B cell (primary cell): ENCODE measurements at regions not wholly inside any gene's neighbourhood (a gene's known extent, or its start where the extent isn't known, plus 50 kb on each side); places are given as distances from the start of the nearest gene placed in this dataset.

Source experiments
- ATAC-seq: fragments of 200-7000 bp; cut with Tn5 transposase; one replicate; pipeline ENCODE4 v1.10.0; 2021; ENCODE audit warnings: low read depth, mild to moderate bottlenecking, moderate number of reproducible peaks, moderate library complexity
- CTCF ChIA-PET: fragments of 350-600 bp; sonication (Branson Sonifier 250); formaldehyde crosslinking; loops from one replicate; lab custom pipeline; 2021; ENCODE audit warnings: antibody characterized with exemption, inconsistent platforms; lab: Charles Lee
- POLR2A ChIA-PET: fragments of 350-600 bp; sonication (Branson Sonifier 250); formaldehyde crosslinking; loops from one replicate; lab custom pipeline; 2021; ENCODE audit warnings: antibody characterized with exemption; lab: Charles Lee
- DNase-seq: peaks from one replicate; pipeline ENCODE4 v3.0.0; 2013
- H2AFZ ChIP-seq: 2 replicates; pipeline ENCODE4 v1.6.1; 2012; ENCODE audit warnings: mild to moderate bottlenecking, low read depth, low read length; ENCODE audit not compliant: insufficient read depth, poor library complexity, severe bottlenecking
- H3K27ac ChIP-seq, 2 donors: 1 replicate in 1 of 2; 2 replicates in 1 of 2; pipeline ENCODE4 v1.5.1; 2012 to 2013; ENCODE audit warnings: low read length in 2 of 2, mild to moderate bottlenecking in 2 of 2, moderate library complexity in 1 of 2
- H3K27me3 ChIP-seq, 4 experiments: fragments of 200-600 bp in 1 of 4; sonication (generic) in 1 of 4; replicated peaks in 1 of 4; 1 replicate in 2 of 4; 2 replicates in 2 of 4; pipeline versions ENCODE4 v1.6.1 to v1.7.0; 2013 to 2016; ENCODE audit warnings: low read length in 3 of 4, mild to moderate bottlenecking in 2 of 4, mixed read lengths in 1 of 4, moderate library complexity in 1 of 4; ENCODE audit not compliant: insufficient read depth in 4 of 4, control insufficient read depth in 3 of 4; ENCODE audit errors: control extremely low read depth in 1 of 4
- H3K36me3 ChIP-seq, 2 experiments: replicated peaks in 1 of 2; 1 replicate in 1 of 2; 2 replicates in 1 of 2; pipeline versions ENCODE4 v1.6.1 to v1.7.1; 2013; ENCODE audit warnings: low read length in 1 of 2; ENCODE audit not compliant: insufficient read depth in 2 of 2, control insufficient read depth in 1 of 2; ENCODE audit errors: control extremely low read depth in 1 of 2, extremely low read depth in 1 of 2
- H3K4me1 ChIP-seq, 2 donors: fragments of 200-600 bp in 1 of 2; sonication (generic) in 1 of 2; 1 replicate in 1 of 2; 2 replicates in 1 of 2; pipeline versions ENCODE4 v1.5.1 to v1.6.1; 2013 to 2017; ENCODE audit warnings: low read length in 2 of 2; ENCODE audit not compliant: control insufficient read depth in 2 of 2, insufficient read depth in 2 of 2
- H3K4me2 ChIP-seq: replicated peaks from 2 replicates; pipeline ENCODE3; 2012; ENCODE audit warnings: mild to moderate bottlenecking, low read depth, low read length; ENCODE audit not compliant: poor library complexity, severe bottlenecking
- H3K4me3 ChIP-seq, 5 experiments: fragments of 200-600 bp in 1 of 5; sonication (generic) in 1 of 5; 1 replicate in 3 of 5; 2 replicates in 2 of 5; pipeline versions ENCODE4 v1.5.1 to v1.7.0; 2011 to 2016; ENCODE audit warnings: low read length in 4 of 5, mild to moderate bottlenecking in 4 of 5, low read depth in 2 of 5, control low read depth in 1 of 5, moderate library complexity in 1 of 5; ENCODE audit not compliant: insufficient read depth in 1 of 5; ENCODE audit errors: control extremely low read depth in 1 of 5, extremely low read depth in 1 of 5
- H3K79me2 ChIP-seq: fragments of 200-600 bp; sonication (generic); one replicate; pipeline ENCODE4 v1.6.0; 2016; ENCODE audit warnings: low read length; ENCODE audit not compliant: control insufficient read depth, insufficient read depth
- H3K9ac ChIP-seq: fragments of 200-600 bp; sonication (generic); 2 replicates; pipeline ENCODE4 v1.6.1; 2017; ENCODE audit warnings: mild to moderate bottlenecking, low read length, moderate library complexity
- H3K9me3 ChIP-seq, 3 donors: one replicate each; pipeline versions ENCODE4 v1.6.1 to v1.7.1; 2013; ENCODE audit warnings: low read length in 2 of 3; ENCODE audit not compliant: control insufficient read depth in 2 of 3, insufficient read depth in 1 of 3; ENCODE audit errors: control extremely low read depth in 1 of 3
- H4K20me1 ChIP-seq: 2 replicates; pipeline ENCODE4 v1.6.0; 2012; ENCODE audit warnings: mild to moderate bottlenecking, low read length; ENCODE audit not compliant: insufficient read depth, control insufficient read depth, poor library complexity, severe bottlenecking
- H3K27ac Mint-ChIP-seq: one replicate; pipeline ENCODE4 v1.8.0; 2021; ENCODE audit warnings: mixed read lengths
- H3K27me3 Mint-ChIP-seq: one replicate; pipeline ENCODE4 v1.8.0; 2021; ENCODE audit warnings: mixed read lengths
- H3K4me1 Mint-ChIP-seq: one replicate; pipeline ENCODE4 v1.8.0; 2021; ENCODE audit warnings: mixed read lengths
- H3K4me3 Mint-ChIP-seq: one replicate; pipeline ENCODE4 v1.8.0; 2021; ENCODE audit warnings: mixed read lengths
- H3K9me3 Mint-ChIP-seq: one replicate; pipeline ENCODE4 v1.8.0; 2022; ENCODE audit warnings: mixed read lengths; ENCODE audit not compliant: insufficient read depth
- CTCF ChIP-seq: fragments of 200-600 bp; IDR thresholded peaks from one replicate; pipeline ENCODE4 v1.8.0; 2022; ENCODE audit warnings: antibody characterized with exemption, mild to moderate bottlenecking
- EZH2 ChIP-seq: IDR thresholded peaks from 2 replicates; pipeline ENCODE4 v1.6.1; 2012; ENCODE audit warnings: borderline replicate concordance, low read depth, mild to moderate bottlenecking, moderate library complexity, low read length; ENCODE audit not compliant: insufficient read depth, poor library complexity, severe bottlenecking
- WGBS: methylation state at CpG from one replicate; pipeline ENCODE4 v1.1.5; 2013; ENCODE audit warnings: missing lambda C conversion rate; ENCODE audit not compliant: insufficient coverage; 5-methylcytosine and 5-hydroxymethylcytosine counted together
- intact Hi-C: fragments of 100-400 bp; cut with micrococcal nuclease; formaldehyde crosslinking; loops from one replicate; pipeline ENCODE4 v1.10.0; 2022

DNA sequence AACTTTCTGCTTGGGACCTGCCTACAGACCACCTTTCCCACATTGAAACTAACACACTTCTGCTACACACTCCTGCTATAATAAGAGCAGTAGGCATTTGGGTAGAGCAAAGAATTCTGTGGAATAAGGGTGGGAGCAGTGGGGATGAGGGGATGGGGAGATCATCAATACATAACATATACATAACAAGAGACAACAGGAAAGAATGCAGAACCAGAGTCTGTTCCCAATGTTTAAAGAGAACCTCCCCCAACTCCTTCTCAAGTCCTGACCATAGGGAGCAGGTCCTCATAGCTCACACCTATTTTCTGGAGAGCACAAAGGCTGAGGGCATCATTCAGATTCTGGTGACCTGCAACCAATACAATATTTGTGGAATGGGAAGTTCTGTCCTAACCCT is 121.6 kb upstream of the BARHL2 start:
- Histone ChIP-seq H3K4me2 (no peak overlapping the region), H2AFZ (no peak overlapping the region), H3K27me3 (peaks cover 8 to 67% (median 65%) of the 10 kb centered on the region in 4 experiments), H3K79me2 (no peaks in the 10 kb centered on the region), H3K9ac (no peak overlapping the region), H3K27ac (no peak overlapping the region), H3K4me1 (peaks cover 20 to 29% of the 10 kb centered on the region in 2 donors), H3K4me3 (no peak overlapping the region), H3K36me3 (no peaks in the 10 kb centered on the region), H3K9me3 (peaks cover 0 to 26% (median 1%) of the 10 kb centered on the region in 3 donors), H4K20me1 (no peaks in the 10 kb centered on the region)
- H3K27ac Mint-ChIP-seq = no peak overlapping the region
- POLR2A ChIA-PET = no interaction called here
- peaks cover 26% of the 10 kb centered on the region for H3K4me1 Mint-ChIP-seq
- ATAC-seq = no peak
- no peak for TF ChIP-seq EZH2
- no peak for TF ChIP-seq CTCF
- CTCF ChIA-PET = interaction anchor here (0.5 kb wide), 1 partner anchor 271 kb away, joined by 3 read pairs; no protein-coding TSS in a partner anchor
- intact Hi-C loops = no loop called here
- no peaks in the 10 kb centered on the region for H3K9me3 Mint-ChIP-seq
- H3K4me3 Mint-ChIP-seq = no peak overlapping the region
- DNase-seq = no peak
- H3K27me3 Mint-ChIP-seq = peaks cover 80% of the 10 kb centered on the region

DNA sequence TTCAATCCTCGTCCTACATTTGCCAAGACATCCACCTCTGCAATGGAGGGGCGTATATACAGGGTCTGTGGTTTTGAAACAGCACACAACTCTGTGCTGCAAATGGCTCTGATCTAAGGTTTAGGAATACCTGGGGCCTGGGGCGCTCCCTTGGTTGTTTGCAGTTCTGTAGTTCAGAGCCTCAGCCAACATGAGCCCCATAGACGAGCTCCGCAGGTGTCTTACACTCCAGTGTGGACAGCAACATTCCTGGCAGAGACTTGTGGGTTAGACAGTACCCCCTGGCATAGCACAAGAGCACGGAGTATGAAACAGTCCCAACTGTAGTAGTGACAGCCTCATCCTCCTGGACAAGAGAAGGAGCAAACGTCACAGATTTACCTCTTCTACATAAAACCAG is 120.3 kb upstream of the BARHL2 start:
- H3K4me2 ChIP-seq = no peak overlapping the region
- H2AFZ ChIP-seq = no peak overlapping the region
- ChIA-PET POLR2A (no interaction called here), CTCF (no interaction called here)
- intact Hi-C loops = no loop called here
- no peak overlapping the region for H3K4me3 Mint-ChIP-seq
- H3K27ac ChIP-seq = no peak overlapping the region
- peaks cover 26% of the 10 kb centered on the region for H3K4me1 Mint-ChIP-seq
- no peaks in the 10 kb centered on the region for H3K9me3 Mint-ChIP-seq
- H3K4me3 ChIP-seq = no peak overlapping the region
- peaks cover 80% of the 10 kb centered on the region for H3K27me3 Mint-ChIP-seq
- H3K9ac ChIP-seq = no peak overlapping the region
- ATAC-seq = no peak
- H3K27ac Mint-ChIP-seq = no peak overlapping the region
- no peaks in the 10 kb centered on the region for H3K79me2 ChIP-seq
- H3K36me3 ChIP-seq = no peaks in the 10 kb centered on the region
- H3K9me3 ChIP-seq = peaks cover 0 to 26% (median 0%) of the 10 kb centered on the region in 3 donors
- TF ChIP-seq CTCF = no peak
- peaks cover 9 to 78% (median 74%) of the 10 kb centered on the region in 4 experiments for H3K27me3 ChIP-seq
- no peak for DNase-seq
- WGBS = 7% methylated on average over 5 of the region's 7 CpGs
- H4K20me1 ChIP-seq = no peaks in the 10 kb centered on the region
- H3K4me1 ChIP-seq = peaks cover 20 to 29% of the 10 kb centered on the region in 2 donors
